ENCODE measurements at regions not wholly inside any gene's neighbourhood (a gene's known extent, or its start where the extent isn't known, plus 50 kb on each side); places are given as distances from the start of the nearest gene placed in this dataset.

DNA sequence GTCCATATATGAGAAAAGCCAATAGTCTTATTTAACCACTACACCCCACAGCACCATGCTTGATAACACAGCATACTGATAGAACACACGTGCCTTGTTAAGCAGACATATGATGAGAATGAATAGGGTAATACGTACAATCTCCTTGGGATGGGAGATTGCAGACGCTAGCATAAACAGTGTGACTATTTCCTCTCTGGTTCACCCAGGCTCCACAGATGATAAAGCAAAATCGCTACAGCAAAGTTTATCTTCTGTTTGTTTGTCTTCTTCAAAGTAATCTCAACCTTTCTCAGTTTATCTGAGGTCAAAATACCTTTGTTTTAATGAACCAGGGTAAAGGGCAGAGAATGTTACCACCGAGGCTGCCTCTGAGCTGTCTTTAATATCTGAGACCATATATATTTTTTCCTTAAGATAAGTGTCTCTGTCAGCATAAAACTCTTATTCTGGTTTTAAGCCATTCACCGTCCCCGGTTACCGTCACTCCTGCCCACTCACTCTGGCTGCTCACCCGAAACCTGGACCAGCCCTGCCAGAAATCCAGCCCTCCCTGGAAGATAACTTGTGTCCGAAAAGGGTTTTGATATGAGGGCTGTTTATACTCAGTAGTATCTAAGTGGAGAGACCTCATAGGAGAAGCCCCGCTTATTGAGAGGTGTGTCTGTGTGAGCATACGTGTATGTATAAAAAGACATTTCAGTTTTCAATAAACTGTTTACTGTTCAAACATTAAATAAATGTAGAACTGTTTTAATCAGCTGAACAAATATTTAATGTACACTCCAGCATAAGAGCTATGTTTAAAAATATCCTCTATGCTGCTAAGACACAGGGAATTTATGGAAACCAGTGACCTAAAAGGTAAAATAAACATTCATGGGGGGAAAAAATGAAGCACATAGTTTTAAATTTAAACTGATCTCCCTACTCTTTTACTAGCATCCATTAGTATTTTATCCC, 465.4 kb downstream of the RASEF start:
- Histone ChIP-seq H2BK120ac (ENCODE audit: low read depth, low read length, poor library complexity, severe bottlenecking) (no peak overlapping the region), H2BK12ac (ENCODE audit: insufficient read length, low read depth, low read length) (no peak overlapping the region), H3T11ph (ENCODE audit: low read length) (no peak overlapping the region), H3K9me3 (ENCODE audit: control insufficient read depth, low read depth, low read length) (no peaks in the 10 kb centered on the region), H3K14ac (ENCODE audit: insufficient read depth, low read length) (no peak overlapping the region), H2AK5ac (ENCODE audit: insufficient read length, low read length) (no peak overlapping the region), H4K91ac (ENCODE audit: insufficient read length, low read depth, low read length) (no peak overlapping the region), H2BK15ac (ENCODE audit: low read depth, low read length) (no peak overlapping the region), H3K27ac (ENCODE audit: insufficient read length, low read depth, low read length) (no peak overlapping the region), H4K20me1 (ENCODE audit: control insufficient read depth, insufficient read depth, insufficient read length) (no peaks in the 10 kb centered on the region), H3K23me2 (ENCODE audit: insufficient read length, low read depth, low read length, poor library complexity, severe bottlenecking) (no peaks in the 10 kb centered on the region), H4K8ac (replicated peaks; ENCODE audit: insufficient read length, low read depth, low read length) (no peak overlapping the region), H3K4me2 (ENCODE audit: insufficient read depth, insufficient read length, low read length) (no peak overlapping the region), H3K56ac (ENCODE audit: insufficient read length, low read depth, low read length) (no peak overlapping the region), H3K27me3 (ENCODE audit: insufficient read depth, low read length) (no peaks in the 10 kb centered on the region), H3K4me1 (ENCODE audit: insufficient read depth, low read length) (no peaks in the 10 kb centered on the region), H4K5ac (ENCODE audit: insufficient read length, low read depth, low read length) (no peak overlapping the region), H3K18ac (ENCODE audit: insufficient read length, low read depth, low read length) (no peak overlapping the region), H3K9ac (ENCODE audit: extremely low read depth, insufficient read length, low read length) (no peak overlapping the region), H3K4ac (ENCODE audit: low read depth, low read length) (no peak overlapping the region), H2BK20ac (ENCODE audit: low read depth, low read length, poor library complexity, severe bottlenecking) (no peak overlapping the region), H2AFZ (ENCODE audit: low read length) (no peak overlapping the region), H2BK5ac (ENCODE audit: insufficient read length, low read length) (no peak overlapping the region), H3K23ac (ENCODE audit: insufficient read length, low read depth, low read length) (no peak overlapping the region), H3K79me1 (ENCODE audit: insufficient read depth, low read depth, low read length, poor library complexity, severe bottlenecking) (no peaks in the 10 kb centered on the region), H3K79me2 (ENCODE audit: insufficient read depth, low read length) (no peaks in the 10 kb centered on the region)
- H3K36me3 Mint-ChIP-seq (ENCODE audit: insufficient read depth in 1 of 3, low read depth in 3 of 3): no peaks in the 10 kb centered on the region
- no peaks in the 10 kb centered on the region; a peak in 1 of 5 replicates for H3K9me3 Mint-ChIP-seq
- peaks cover 4 to 8% of the 10 kb centered on the region in 2 experiments for H3K4me1 Mint-ChIP-seq
- WGBS (ENCODE audit: extremely low coverage, insufficient read length, low lambda C conversion rate): no CpG with 5 or more reads among the region's 12 CpGs
- H3K27ac Mint-ChIP-seq: no peak overlapping the region
- H3K27me3 Mint-ChIP-seq (ENCODE audit: low read depth): no peaks in the 10 kb centered on the region
- no peak overlapping the region for H3K4me3 Mint-ChIP-seq
- TF ChIP-seq CTCF (conservative IDR thresholded peaks at IDR 0.05): no peak
- no peak for DNase-seq
